B cell (primary cell): ENCODE measurements at regions not wholly inside any gene's neighbourhood (a gene's known extent, or its start where the extent isn't known, plus 50 kb on each side); places are given as distances from the start of the nearest gene placed in this dataset.

ENCODE experiments used
- EZH2 ChIP-seq: IDR thresholded peaks from 2 replicates; pipeline ENCODE4 v1.6.1; 2012; ENCODE audit warnings: borderline replicate concordance, low read depth, mild to moderate bottlenecking, moderate library complexity, low read length; ENCODE audit not compliant: insufficient read depth, poor library complexity, severe bottlenecking
- TF ChIP-seq, protein P1 (sequence below): fragments of 200-600 bp; IDR thresholded peaks from one replicate; pipeline ENCODE4 v1.8.0; 2022; ENCODE audit warnings: antibody characterized with exemption, mild to moderate bottlenecking

- TF ChIP-seq, protein P1, sequence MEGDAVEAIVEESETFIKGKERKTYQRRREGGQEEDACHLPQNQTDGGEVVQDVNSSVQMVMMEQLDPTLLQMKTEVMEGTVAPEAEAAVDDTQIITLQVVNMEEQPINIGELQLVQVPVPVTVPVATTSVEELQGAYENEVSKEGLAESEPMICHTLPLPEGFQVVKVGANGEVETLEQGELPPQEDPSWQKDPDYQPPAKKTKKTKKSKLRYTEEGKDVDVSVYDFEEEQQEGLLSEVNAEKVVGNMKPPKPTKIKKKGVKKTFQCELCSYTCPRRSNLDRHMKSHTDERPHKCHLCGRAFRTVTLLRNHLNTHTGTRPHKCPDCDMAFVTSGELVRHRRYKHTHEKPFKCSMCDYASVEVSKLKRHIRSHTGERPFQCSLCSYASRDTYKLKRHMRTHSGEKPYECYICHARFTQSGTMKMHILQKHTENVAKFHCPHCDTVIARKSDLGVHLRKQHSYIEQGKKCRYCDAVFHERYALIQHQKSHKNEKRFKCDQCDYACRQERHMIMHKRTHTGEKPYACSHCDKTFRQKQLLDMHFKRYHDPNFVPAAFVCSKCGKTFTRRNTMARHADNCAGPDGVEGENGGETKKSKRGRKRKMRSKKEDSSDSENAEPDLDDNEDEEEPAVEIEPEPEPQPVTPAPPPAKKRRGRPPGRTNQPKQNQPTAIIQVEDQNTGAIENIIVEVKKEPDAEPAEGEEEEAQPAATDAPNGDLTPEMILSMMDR = peak; percentile 74
- no peak for TF ChIP-seq EZH2
Measured at GRCh38 chr19:20278342-20278741, 111.3 kb downstream of the ZNF486 start.
